ENCODE measurements at regions not wholly inside any gene's neighbourhood (a gene's known extent, or its start where the extent isn't known, plus 50 kb on each side); places are given as distances from the start of the nearest gene placed in this dataset.
A peak's percentile ranks its signal among the peaks of the same experiment; 100 is the strongest.

GRCh38 chr18:63067939-63068338 lies 251.6 kb downstream of the BCL2 start:
- H3K9me1 ChIP-seq (ENCODE audit: control insufficient read depth, insufficient read depth, low read length): no peaks in the 10 kb centered on the region
- ChIA-PET CTCF (ENCODE audit: low intra/inter-chr PET ratio) (no interaction called here), POLR2A (no interaction called here)
- DNase-seq (ENCODE audit: extremely low read depth in 1 of 4, low spot score in 3 of 4): no peak
- no TSS peak for BruUV-seq (replicated peaks)
- intact Hi-C loops (cut with micrococcal nuclease): no loop called here
- FAIRE-seq: no peak
- H3K9ac ChIP-seq (ENCODE audit: insufficient read depth in 1 of 2, low read depth in 2 of 2, low read length in 2 of 2): no peak overlapping the region
- no peaks in the 10 kb centered on the region for H3K36me3 ChIP-seq (ENCODE audit: control insufficient read depth, insufficient read depth, low read length)
- WGBS (ENCODE audit: insufficient coverage, low coverage, missing lambda C conversion rate): 3% methylated on average over 2 of the region's 2 CpGs
- no peak overlapping the region for H3K4me3 ChIP-seq
- peaks cover 0 to 18% of the 10 kb centered on the region in 2 experiments; a peak in 2 of 5 replicates for H3K27me3 ChIP-seq (ENCODE audit: control insufficient read depth in 2 of 2, insufficient read depth in 2 of 2, low read length in 2 of 2)
- H3K79me2 ChIP-seq (ENCODE audit: control insufficient read depth, insufficient read depth, low read length): no peaks in the 10 kb centered on the region
- ATAC-seq: no peak
- H3K4me1 ChIP-seq (replicated peaks in 1 of 2; ENCODE audit: control insufficient read depth in 2 of 2, insufficient read depth in 2 of 2, low read length in 2 of 2): no peaks in the 10 kb centered on the region
- no peaks in the 10 kb centered on the region for H4K20me1 ChIP-seq (replicated peaks; ENCODE audit: control insufficient read depth, insufficient read depth, low read length)
- in situ Hi-C loops (cut with MboI): no loop called here
- TF ChIP-seq RB1 (IDR thresholded peaks at IDR 0.05; ENCODE audit: low read depth) (no peak), HOXB6 (CRISPR knock-in tag; IDR thresholded peaks at IDR 0.05; ENCODE audit: borderline replicate concordance) (no peak), RERE (CRISPR knock-in tag; IDR thresholded peaks at IDR 0.05; ENCODE audit: borderline replicate concordance) (no peak), MEIS2 (IDR thresholded peaks at IDR 0.05; ENCODE audit: partially characterized antibody) (peak; percentile 11)
- H3K4me2 ChIP-seq (ENCODE audit: insufficient read depth, low read length): no peak overlapping the region
- H2AFZ ChIP-seq (ENCODE audit: low read depth, low read length): no peak overlapping the region
- H3K27ac ChIP-seq (ENCODE audit: extremely low read depth, low read depth, low read length): no peak overlapping the region
- H3K9me3 ChIP-seq (replicated peaks; ENCODE audit: control insufficient read depth, insufficient read depth, low read depth, low read length): no peaks in the 10 kb centered on the region
